ENCODE measurements at regions not wholly inside any gene's neighbourhood (a gene's known extent, or its start where the extent isn't known, plus 50 kb on each side); places are given as distances from the start of the nearest gene placed in this dataset.

- TF ChIP-seq CTCF (IDR thresholded peaks at IDR 0.05) (no peak), POLR2A (IDR thresholded peaks at IDR 0.05) (no peak)
These were observed 972.7 kb upstream of the AGA start for GRCh38 chr4:178414881-178415446.
